Esophagus muscularis mucosa (tissue), 3 donors: ENCODE measurements at regions not wholly inside any gene's neighbourhood (a gene's known extent, or its start where the extent isn't known, plus 50 kb on each side); places are given as distances from the start of the nearest gene placed in this dataset.

ENCODE experiments used
- CTCF ChIP-seq, 3 experiments: fragments of 200-600 bp in 2 of 3; fragments of 450-650 bp in 1 of 3; sonication (generic) in 2 of 3; IDR thresholded peaks; one replicate each; pipeline ENCODE4 v1.5.1; 2017 to 2019; ENCODE audit warnings: antibody characterized with exemption in 3 of 3, mild to moderate bottlenecking in 2 of 3, moderate library complexity in 1 of 3
- POLR2A ChIP-seq: fragments of 450-650 bp; IDR thresholded peaks from one replicate; pipeline ENCODE4 v1.6.1; 2017; ENCODE audit warnings: antibody characterized with exemption, moderate library complexity, mild to moderate bottlenecking, low read depth
- POLR2AphosphoS5 ChIP-seq, 2 donors: sonication (generic); formaldehyde crosslinking; IDR thresholded peaks; one replicate each; pipeline ENCODE4 v1.6.1; 2017; ENCODE audit warnings: antibody characterized with exemption in 2 of 2

GRCh38 chr3:14256561-14257342, 78.1 kb downstream of the LSM3 start:
- TF ChIP-seq CTCF (IDR thresholded peaks at IDR 0.05) (no peak), POLR2A (no peak), POLR2AphosphoS5 (IDR thresholded peaks at IDR 0.05) (no peak)
